GM06990 (cell line): ENCODE measurements at regions not wholly inside any gene's neighbourhood (a gene's known extent, or its start where the extent isn't known, plus 50 kb on each side); places are given as distances from the start of the nearest gene placed in this dataset.

Source experiments
- DNase-seq: peaks from one replicate; pipeline ENCODE4 v3.0.0-alpha.2; 2011; ENCODE audit not compliant: insufficient read length; ENCODE audit errors: extremely low read depth
- H3K27me3 ChIP-seq: replicated peaks from 2 replicates; pipeline ENCODE4 v1.6.0; 2011; ENCODE audit warnings: low read length; ENCODE audit not compliant: control insufficient read depth, insufficient read depth
- H3K36me3 ChIP-seq: 2 replicates; pipeline ENCODE4 v1.5.1; 2011; ENCODE audit warnings: low read length; ENCODE audit not compliant: control insufficient read depth, insufficient read depth
- H3K4me3 ChIP-seq: replicated peaks from 2 replicates; pipeline ENCODE4 v1.5.1; 2011; ENCODE audit warnings: low read depth, mild to moderate bottlenecking, control low read depth, low read length
- TF ChIP-seq, protein P1 (sequence below): IDR thresholded peaks from 2 replicates; pipeline ENCODE4 v1.5.1; 2011; ENCODE audit warnings: low read length, control low read depth, mild to moderate bottlenecking, inconsistent platforms; ENCODE audit not compliant: insufficient read depth, poor library complexity, severe bottlenecking

DNA sequence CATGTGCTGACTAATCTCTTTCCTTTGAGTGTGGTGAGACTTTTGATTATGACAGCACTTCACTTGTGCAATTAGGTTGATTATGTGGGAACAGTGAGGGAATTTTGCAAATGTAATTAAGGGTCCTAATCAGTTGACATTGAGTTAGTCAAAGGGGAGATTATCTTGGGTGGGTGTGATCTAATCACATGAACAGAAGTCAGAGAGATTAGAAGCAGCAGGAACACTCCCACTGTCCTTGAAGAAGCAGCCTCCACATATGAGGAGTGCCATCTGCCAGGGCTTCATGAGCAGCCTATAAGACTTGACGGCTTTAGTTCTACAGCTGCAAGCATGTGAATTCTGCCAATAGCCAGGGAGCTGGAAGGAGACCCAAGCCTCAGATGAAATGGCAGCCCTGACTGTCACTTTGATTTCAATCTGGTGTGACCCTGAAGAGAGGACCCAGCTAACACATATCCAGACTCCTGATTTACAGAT is 89.4 kb upstream of the APCDD1 start:
- Histone ChIP-seq H3K36me3 (no peaks in the 10 kb centered on the region), H3K27me3 (peaks cover 1% of the 10 kb centered on the region), H3K4me3 (no peak overlapping the region)
- DNase-seq: no peak
- TF ChIP-seq, protein P1, sequence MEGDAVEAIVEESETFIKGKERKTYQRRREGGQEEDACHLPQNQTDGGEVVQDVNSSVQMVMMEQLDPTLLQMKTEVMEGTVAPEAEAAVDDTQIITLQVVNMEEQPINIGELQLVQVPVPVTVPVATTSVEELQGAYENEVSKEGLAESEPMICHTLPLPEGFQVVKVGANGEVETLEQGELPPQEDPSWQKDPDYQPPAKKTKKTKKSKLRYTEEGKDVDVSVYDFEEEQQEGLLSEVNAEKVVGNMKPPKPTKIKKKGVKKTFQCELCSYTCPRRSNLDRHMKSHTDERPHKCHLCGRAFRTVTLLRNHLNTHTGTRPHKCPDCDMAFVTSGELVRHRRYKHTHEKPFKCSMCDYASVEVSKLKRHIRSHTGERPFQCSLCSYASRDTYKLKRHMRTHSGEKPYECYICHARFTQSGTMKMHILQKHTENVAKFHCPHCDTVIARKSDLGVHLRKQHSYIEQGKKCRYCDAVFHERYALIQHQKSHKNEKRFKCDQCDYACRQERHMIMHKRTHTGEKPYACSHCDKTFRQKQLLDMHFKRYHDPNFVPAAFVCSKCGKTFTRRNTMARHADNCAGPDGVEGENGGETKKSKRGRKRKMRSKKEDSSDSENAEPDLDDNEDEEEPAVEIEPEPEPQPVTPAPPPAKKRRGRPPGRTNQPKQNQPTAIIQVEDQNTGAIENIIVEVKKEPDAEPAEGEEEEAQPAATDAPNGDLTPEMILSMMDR: no peak

DNA sequence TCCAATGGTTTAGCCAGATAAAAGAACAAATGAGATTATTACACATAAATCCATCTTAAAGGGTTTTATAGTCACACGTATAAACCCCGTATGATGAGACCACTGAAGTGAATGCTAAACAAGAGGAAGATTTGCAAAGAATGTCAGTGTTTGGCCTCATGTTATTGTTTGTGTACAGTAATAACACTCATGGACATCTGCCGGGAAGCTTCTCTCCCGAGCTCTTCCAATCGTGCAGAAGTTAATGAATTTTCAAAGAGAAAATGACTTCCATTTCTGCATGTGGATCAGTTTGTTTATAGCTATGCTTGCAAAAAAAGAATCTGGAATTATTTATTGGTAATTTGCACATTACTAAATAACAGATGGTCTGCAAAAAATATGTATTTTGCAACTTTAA is 88.5 kb upstream of the APCDD1 start:
- H3K27me3 ChIP-seq: peaks cover 1% of the 10 kb centered on the region
- H3K4me3 ChIP-seq: no peak overlapping the region
- TF ChIP-seq, protein P1: no peak
- no peaks in the 10 kb centered on the region for H3K36me3 ChIP-seq
- DNase-seq: no peak

DNA sequence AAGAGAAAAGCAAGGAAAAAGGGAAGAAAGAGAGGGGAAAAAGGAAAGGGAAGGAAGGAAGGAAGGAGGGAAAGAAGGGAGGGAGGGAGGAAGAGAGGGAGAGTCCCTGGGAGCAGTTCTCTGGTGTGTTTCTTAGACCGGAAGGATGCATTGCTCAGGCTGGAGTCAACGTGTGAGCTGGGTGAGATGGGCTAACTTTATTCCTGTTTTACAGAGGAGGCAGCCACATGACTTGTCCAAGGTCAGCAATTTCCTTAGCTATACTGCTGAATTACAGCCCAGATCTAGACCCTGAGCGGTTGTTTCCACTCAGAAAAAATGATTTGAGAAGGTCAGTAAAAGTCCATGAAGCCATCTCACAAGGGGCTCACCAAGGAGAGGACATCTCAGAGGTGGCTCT is 86.6 kb upstream of the APCDD1 start:
- no peak for DNase-seq
- Histone ChIP-seq H3K36me3 (no peaks in the 10 kb centered on the region), H3K4me3 (no peak overlapping the region), H3K27me3 (peaks cover 4% of the 10 kb centered on the region)
- TF ChIP-seq, protein P1: no peak

DNA sequence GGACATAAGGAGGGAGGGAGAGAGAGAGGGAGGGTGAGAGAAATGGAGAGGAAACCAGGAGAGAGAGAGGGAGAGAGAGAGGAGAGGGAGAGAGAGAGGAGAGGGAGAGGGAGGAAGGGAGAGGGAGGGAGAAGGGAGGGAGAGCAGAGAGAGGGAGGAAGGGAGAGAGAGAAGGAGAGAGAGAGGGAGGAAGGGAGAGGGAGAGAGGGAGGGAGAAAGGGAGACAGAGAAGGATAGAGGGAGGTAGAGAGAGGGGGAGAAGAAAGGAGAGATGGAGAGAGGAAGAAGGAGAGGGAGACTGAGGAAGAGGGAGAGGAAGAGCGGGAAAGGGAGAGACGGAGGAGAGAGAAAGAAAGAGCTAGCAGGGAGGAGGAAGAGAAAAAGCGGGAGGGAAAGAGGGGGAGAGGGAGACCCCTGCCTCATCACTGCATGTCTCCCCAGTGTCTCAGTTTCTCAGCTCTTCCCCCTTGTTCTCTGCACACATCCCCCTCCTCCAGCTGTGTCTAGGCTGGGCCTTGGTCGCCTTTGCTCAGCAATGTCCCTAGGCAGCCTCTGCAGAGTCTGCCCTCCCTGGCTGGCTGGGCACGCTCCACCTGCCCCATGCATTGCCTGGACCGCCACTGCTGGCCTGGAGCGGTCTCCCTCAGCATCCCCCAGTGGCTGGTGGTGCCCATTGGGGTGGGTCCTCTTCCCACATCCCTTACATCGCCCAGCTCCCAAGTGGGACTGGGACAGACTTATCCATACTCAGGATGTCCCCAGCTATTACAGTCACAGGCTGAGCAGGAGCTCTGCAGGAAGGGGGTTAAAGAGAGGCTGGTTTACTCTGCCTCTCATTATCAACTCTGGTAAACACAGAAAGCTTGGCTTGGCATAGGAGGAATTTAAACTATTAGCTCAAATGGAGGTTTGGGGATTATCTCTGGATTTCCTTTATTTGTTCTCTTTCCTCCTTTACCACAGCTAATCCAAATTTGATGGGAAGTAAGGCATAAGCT is 85.7 kb upstream of the APCDD1 start:
- TF ChIP-seq, protein P1: no peak
- DNase-seq: no peak
- H3K36me3 ChIP-seq: no peaks in the 10 kb centered on the region
- peaks cover 4% of the 10 kb centered on the region for H3K27me3 ChIP-seq
- no peak overlapping the region for H3K4me3 ChIP-seq

DNA sequence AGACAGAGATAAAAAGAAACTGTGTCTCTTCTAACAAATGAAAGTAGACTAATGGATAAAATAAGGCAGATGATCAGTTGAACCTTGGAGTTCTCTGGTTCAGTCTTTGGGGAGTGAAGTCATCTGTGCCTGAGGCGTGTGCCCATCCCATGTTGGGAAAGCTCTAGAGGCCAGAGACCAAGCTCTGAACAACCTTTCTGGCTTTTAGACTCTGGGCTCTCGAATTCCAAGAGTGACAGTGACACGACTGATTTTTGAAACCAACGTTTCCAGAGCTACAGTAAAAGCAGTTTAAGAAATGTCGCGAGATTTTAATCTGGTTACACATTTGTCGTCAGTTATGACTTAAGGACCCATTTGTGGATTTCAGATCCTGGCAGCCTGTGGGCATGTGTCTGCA is 83.7 kb upstream of the APCDD1 start:
- TF ChIP-seq, protein P1: no peak
- no peak overlapping the region for H3K4me3 ChIP-seq
- no peak for DNase-seq
- H3K27me3 ChIP-seq: peaks cover 4% of the 10 kb centered on the region
- no peaks in the 10 kb centered on the region for H3K36me3 ChIP-seq
